ENCODE measurements at regions not wholly inside any gene's neighbourhood (a gene's known extent, or its start where the extent isn't known, plus 50 kb on each side); places are given as distances from the start of the nearest gene placed in this dataset.
"Not testable (repeated sequence)": the region's sequence is repeated elsewhere in the genome, so short reads cannot be mapped to it uniquely, and the experiment has no call there.

- DNase-seq: no peak
Observed at GRCh38 chr2:2649109-2650072, 318.3 kb upstream of the MYT1L start.

- no peak for DNase-seq
Observed at GRCh38 chr2:2648094-2648493, 317.0 kb upstream of the MYT1L start.

- no peak for DNase-seq
Observed at GRCh38 chr2:2647141-2647541, 316.1 kb upstream of the MYT1L start.

- peak; percentile 47 for DNase-seq
Observed at GRCh38 chr2:2646433-2647051, 315.5 kb upstream of the MYT1L start.

- no peak for DNase-seq
Observed at GRCh38 chr2:2645162-2645855, 314.2 kb upstream of the MYT1L start.

GRCh38 chr2:2644751-2645150, 313.7 kb upstream of the MYT1L start:
- not testable (repeated sequence) for DNase-seq

GRCh38 chr2:2644040-2644439, 313.0 kb upstream of the MYT1L start:
- DNase-seq: no peak

- DNase-seq: no peak
Observed at GRCh38 chr2:2642906-2643890, 312.1 kb upstream of the MYT1L start.

GRCh38 chr2:2641541-2642410, 310.7 kb upstream of the MYT1L start:
- DNase-seq: no peak

- DNase-seq: no peak
Observed at GRCh38 chr2:2640818-2641217, 309.7 kb upstream of the MYT1L start.

- DNase-seq: no peak
Observed at GRCh38 chr2:2640371-2640770, 309.3 kb upstream of the MYT1L start.

- no peak for DNase-seq
Observed at GRCh38 chr2:2639251-2640139, 308.4 kb upstream of the MYT1L start.

- DNase-seq: no peak
Observed at GRCh38 chr2:2638547-2639220, 307.6 kb upstream of the MYT1L start.

GRCh38 chr2:2636813-2637212, 305.7 kb upstream of the MYT1L start:
- no peak for DNase-seq

GRCh38 chr2:2635025-2635528, 304.0 kb upstream of the MYT1L start:
- no peak for DNase-seq

GRCh38 chr2:2633017-2633416, 301.9 kb upstream of the MYT1L start:
- DNase-seq: no peak

- no peak for DNase-seq
Observed at GRCh38 chr2:2623939-2624338, 292.9 kb upstream of the MYT1L start.

GRCh38 chr2:2621855-2622254, 290.8 kb upstream of the MYT1L start:
- DNase-seq: no peak

- DNase-seq: no peak
Observed at GRCh38 chr2:2620604-2621003, 289.5 kb upstream of the MYT1L start.

Measured in CD4-positive, alpha-beta T cell treated with Interferon gamma for 1 hour (primary cell).